ENCODE measurements at regions not wholly inside any gene's neighbourhood (a gene's known extent, or its start where the extent isn't known, plus 50 kb on each side); places are given as distances from the start of the nearest gene placed in this dataset.

- H3K4me1 ChIP-seq (ENCODE audit: control insufficient read depth in 2 of 2, insufficient read depth in 1 of 2, low read depth in 1 of 2, low read length in 2 of 2) = no peaks in the 10 kb centered on the region
- no peak overlapping the region for H2AFZ ChIP-seq (ENCODE audit: low read length)
- H2AK5ac ChIP-seq (ENCODE audit: low read depth, low read length) = no peak overlapping the region
- no peak overlapping the region for H4K91ac ChIP-seq (ENCODE audit: low read depth, low read length, poor library complexity)
- no peaks in the 10 kb centered on the region for H3K36me3 ChIP-seq (replicated peaks in 1 of 2; ENCODE audit: control insufficient read depth in 2 of 2, insufficient read depth in 2 of 2, low read length in 2 of 2)
- H3K9me3 ChIP-seq (replicated peaks in 1 of 2; ENCODE audit: control insufficient read depth in 2 of 2, insufficient read depth in 1 of 2, low read depth in 1 of 2, low read length in 2 of 2) = peaks cover 0 to 1% of the 10 kb centered on the region in 2 donors
- no peak overlapping the region for H3K27ac ChIP-seq (replicated peaks; ENCODE audit: low read length)
- no peak overlapping the region for H3K4ac ChIP-seq (ENCODE audit: low read length)
- no peaks in the 10 kb centered on the region for H3K79me1 ChIP-seq (ENCODE audit: low read depth, low read length)
- H2BK12ac ChIP-seq (ENCODE audit: low read length) = no peak overlapping the region
- H2BK5ac ChIP-seq (ENCODE audit: low read length) = no peak overlapping the region
- no peak overlapping the region for H3K9ac ChIP-seq (ENCODE audit: low read depth, low read length, poor library complexity)
- no peak for DNase-seq (ENCODE audit: low spot score)
- H3K27me3 ChIP-seq (ENCODE audit: control insufficient read depth in 3 of 3, insufficient read depth in 3 of 3, low read depth in 1 of 3, low read length in 3 of 3) = no peaks in the 10 kb centered on the region
- H4K8ac ChIP-seq (ENCODE audit: low read depth, low read length) = no peak overlapping the region
- no peak overlapping the region for H3K14ac ChIP-seq (ENCODE audit: low read length)
- no CpG with 5 or more reads among the region's 1 CpG for WGBS, 2 donors (ENCODE audit: extremely low coverage in 2 of 2, insufficient read length in 2 of 2, insufficient replicate concordance in 1 of 2)
- H3K4me2 ChIP-seq (ENCODE audit: insufficient read depth, low read length, poor library complexity, severe bottlenecking) = no peak overlapping the region
- H3K4me3 ChIP-seq (ENCODE audit: low read length in 2 of 2) = no peak overlapping the region
- no peak overlapping the region for H3K23ac ChIP-seq (ENCODE audit: low read depth, low read length, poor library complexity)
- H2BK15ac ChIP-seq (ENCODE audit: low read length) = no peak overlapping the region
- no peak overlapping the region for H2BK120ac ChIP-seq (ENCODE audit: low read depth, low read length)
- no peak overlapping the region for H3K18ac ChIP-seq (ENCODE audit: low read length)
Measured at GRCh38 chr3:106089806-106090205, 221.0 kb upstream of the CBLB start.

GRCh38 chr3:106092792-106093191 is 224.0 kb upstream of the CBLB start:
- Histone ChIP-seq H3K4me2 (ENCODE audit: insufficient read depth, low read length, poor library complexity, severe bottlenecking) (no peak overlapping the region), H3K79me1 (ENCODE audit: low read depth, low read length) (no peaks in the 10 kb centered on the region), H3K9me3 (replicated peaks in 1 of 2; ENCODE audit: control insufficient read depth in 2 of 2, insufficient read depth in 1 of 2, low read depth in 1 of 2, low read length in 2 of 2) (no peaks in the 10 kb centered on the region), H3K27me3 (ENCODE audit: control insufficient read depth in 3 of 3, insufficient read depth in 3 of 3, low read depth in 1 of 3, low read length in 3 of 3) (no peaks in the 10 kb centered on the region), H4K8ac (ENCODE audit: low read depth, low read length) (no peak overlapping the region), H3K14ac (ENCODE audit: low read length) (no peak overlapping the region), H4K91ac (ENCODE audit: low read depth, low read length, poor library complexity) (no peak overlapping the region), H2BK5ac (ENCODE audit: low read length) (no peak overlapping the region), H3K4ac (ENCODE audit: low read length) (no peak overlapping the region), H3K18ac (ENCODE audit: low read length) (no peak overlapping the region), H2BK120ac (ENCODE audit: low read depth, low read length) (no peak overlapping the region), H3K23ac (ENCODE audit: low read depth, low read length, poor library complexity) (no peak overlapping the region), H2BK12ac (ENCODE audit: low read length) (no peak overlapping the region), H2AFZ (ENCODE audit: low read length) (no peak overlapping the region), H2BK15ac (ENCODE audit: low read length) (no peak overlapping the region), H3K27ac (replicated peaks; ENCODE audit: low read length) (no peak overlapping the region), H3K36me3 (replicated peaks in 1 of 2; ENCODE audit: control insufficient read depth in 2 of 2, insufficient read depth in 2 of 2, low read length in 2 of 2) (no peaks in the 10 kb centered on the region), H3K4me1 (ENCODE audit: control insufficient read depth in 2 of 2, insufficient read depth in 1 of 2, low read depth in 1 of 2, low read length in 2 of 2) (no peaks in the 10 kb centered on the region), H2AK5ac (ENCODE audit: low read depth, low read length) (no peak overlapping the region), H3K9ac (ENCODE audit: low read depth, low read length, poor library complexity) (no peak overlapping the region), H3K4me3 (ENCODE audit: low read length in 2 of 2) (no peak overlapping the region)
- WGBS, 2 donors (ENCODE audit: extremely low coverage in 2 of 2, insufficient read length in 2 of 2, insufficient replicate concordance in 1 of 2) = no CpG with 5 or more reads among the region's 2 CpGs
- DNase-seq (ENCODE audit: low spot score) = no peak

GRCh38 chr3:106093616-106094015 is 224.8 kb upstream of the CBLB start:
- no peak overlapping the region for H3K4ac ChIP-seq (ENCODE audit: low read length)
- H3K14ac ChIP-seq (ENCODE audit: low read length) = no peak overlapping the region
- no peak for DNase-seq (ENCODE audit: low spot score)
- no peak overlapping the region for H3K4me2 ChIP-seq (ENCODE audit: insufficient read depth, low read length, poor library complexity, severe bottlenecking)
- no peak overlapping the region for H2BK120ac ChIP-seq (ENCODE audit: low read depth, low read length)
- no peak overlapping the region for H3K18ac ChIP-seq (ENCODE audit: low read length)
- H2BK5ac ChIP-seq (ENCODE audit: low read length) = no peak overlapping the region
- H2BK15ac ChIP-seq (ENCODE audit: low read length) = no peak overlapping the region
- no peak overlapping the region for H4K8ac ChIP-seq (ENCODE audit: low read depth, low read length)
- H3K36me3 ChIP-seq (replicated peaks in 1 of 2; ENCODE audit: control insufficient read depth in 2 of 2, insufficient read depth in 2 of 2, low read length in 2 of 2) = no peaks in the 10 kb centered on the region
- H3K9me3 ChIP-seq (replicated peaks in 1 of 2; ENCODE audit: control insufficient read depth in 2 of 2, insufficient read depth in 1 of 2, low read depth in 1 of 2, low read length in 2 of 2) = no peaks in the 10 kb centered on the region
- no peak overlapping the region for H3K4me3 ChIP-seq (ENCODE audit: low read length in 2 of 2)
- H3K9ac ChIP-seq (ENCODE audit: low read depth, low read length, poor library complexity) = no peak overlapping the region
- H3K27me3 ChIP-seq (ENCODE audit: control insufficient read depth in 3 of 3, insufficient read depth in 3 of 3, low read depth in 1 of 3, low read length in 3 of 3) = no peaks in the 10 kb centered on the region
- H2BK12ac ChIP-seq (ENCODE audit: low read length) = no peak overlapping the region
- H3K27ac ChIP-seq (replicated peaks; ENCODE audit: low read length) = no peak overlapping the region
- H2AK5ac ChIP-seq (ENCODE audit: low read depth, low read length) = no peak overlapping the region
- no peak overlapping the region for H3K23ac ChIP-seq (ENCODE audit: low read depth, low read length, poor library complexity)
- no peaks in the 10 kb centered on the region for H3K4me1 ChIP-seq (ENCODE audit: control insufficient read depth in 2 of 2, insufficient read depth in 1 of 2, low read depth in 1 of 2, low read length in 2 of 2)
- H2AFZ ChIP-seq (ENCODE audit: low read length) = no peak overlapping the region
- WGBS, 2 donors (ENCODE audit: extremely low coverage in 2 of 2, insufficient read length in 2 of 2, insufficient replicate concordance in 1 of 2) = no CpG with 5 or more reads among the region's 3 CpGs
- no peak overlapping the region for H4K91ac ChIP-seq (ENCODE audit: low read depth, low read length, poor library complexity)
- H3K79me1 ChIP-seq (ENCODE audit: low read depth, low read length) = no peaks in the 10 kb centered on the region

- Histone ChIP-seq H2BK5ac (ENCODE audit: low read length) (no peak overlapping the region), H3K18ac (ENCODE audit: low read length) (no peak overlapping the region), H2BK120ac (ENCODE audit: low read depth, low read length) (no peak overlapping the region), H3K14ac (ENCODE audit: low read length) (no peak overlapping the region), H4K8ac (ENCODE audit: low read depth, low read length) (no peak overlapping the region), H3K36me3 (replicated peaks in 1 of 2; ENCODE audit: control insufficient read depth in 2 of 2, insufficient read depth in 2 of 2, low read length in 2 of 2) (no peaks in the 10 kb centered on the region), H3K23ac (ENCODE audit: low read depth, low read length, poor library complexity) (no peak overlapping the region), H2AFZ (ENCODE audit: low read length) (no peak overlapping the region), H3K4me2 (ENCODE audit: insufficient read depth, low read length, poor library complexity, severe bottlenecking) (no peak overlapping the region), H2BK12ac (ENCODE audit: low read length) (no peak overlapping the region), H3K4me1 (ENCODE audit: control insufficient read depth in 2 of 2, insufficient read depth in 1 of 2, low read depth in 1 of 2, low read length in 2 of 2) (no peaks in the 10 kb centered on the region), H3K27ac (replicated peaks; ENCODE audit: low read length) (no peak overlapping the region), H3K27me3 (ENCODE audit: control insufficient read depth in 3 of 3, insufficient read depth in 3 of 3, low read depth in 1 of 3, low read length in 3 of 3) (no peaks in the 10 kb centered on the region), H3K4me3 (ENCODE audit: low read length in 2 of 2) (no peak overlapping the region), H3K9ac (ENCODE audit: low read depth, low read length, poor library complexity) (no peak overlapping the region), H3K4ac (ENCODE audit: low read length) (no peak overlapping the region), H3K9me3 (replicated peaks in 1 of 2; ENCODE audit: control insufficient read depth in 2 of 2, insufficient read depth in 1 of 2, low read depth in 1 of 2, low read length in 2 of 2) (no peaks in the 10 kb centered on the region), H4K91ac (ENCODE audit: low read depth, low read length, poor library complexity) (no peak overlapping the region), H2AK5ac (ENCODE audit: low read depth, low read length) (no peak overlapping the region), H2BK15ac (ENCODE audit: low read length) (no peak overlapping the region), H3K79me1 (ENCODE audit: low read depth, low read length) (no peaks in the 10 kb centered on the region)
- WGBS, 2 donors (ENCODE audit: extremely low coverage in 2 of 2, insufficient read length in 2 of 2, insufficient replicate concordance in 1 of 2) = no CpG with 5 or more reads among the region's 4 CpGs
- no peak for DNase-seq (ENCODE audit: low spot score)
Measured at GRCh38 chr3:106097817-106098435, 229.1 kb upstream of the CBLB start.

Data from neuronal stem cell (in vitro differentiated cells).